IMR-90 (cell line): ENCODE measurements at regions not wholly inside any gene's neighbourhood (a gene's known extent, or its start where the extent isn't known, plus 50 kb on each side); places are given as distances from the start of the nearest gene placed in this dataset.

ENCODE experiments used
- ATAC-seq: fragments of 200-7000 bp; cut with Tn5 transposase; 2 replicates; pipeline ENCODE4 v1.9.1; 2020; ENCODE audit warnings: low read depth, mild to moderate bottlenecking, moderate library complexity
- BruUV-seq: library from RNA; stranded (reverse); fragments of 400-500 nt; replicated peaks from 2 replicates; lab custom pipeline; 2021; lab: Mats Ljungman, UMichigan
- CTCF ChIA-PET: fragments of 300-600 bp; formaldehyde crosslinking; extraction: SDS; loops from one replicate; lab custom pipeline; 2021; ENCODE audit warnings: antibody characterized with exemption; lab: Yijun Ruan, JAX
- POLR2A ChIA-PET: fragments of 300-600 bp; sonication (Branson Sonifier 250); formaldehyde crosslinking; loops from one replicate; lab custom pipeline; 2022; ENCODE audit warnings: antibody characterized with exemption; ENCODE audit not compliant: unreplicated experiment; lab: Charles Lee
- DNase-seq: peaks from one replicate; pipeline ENCODE4 v3.0.0; 2013
- H2AFZ ChIP-seq: replicated peaks from 2 replicates; pipeline ENCODE3; 2013; ENCODE audit warnings: low read length, mild to moderate bottlenecking; ENCODE audit not compliant: poor library complexity
- H2AK5ac ChIP-seq: 2 replicates; pipeline ENCODE4 v1.6.1; 2013; ENCODE audit warnings: low read depth, low read length, inconsistent platforms
- H2AK9ac ChIP-seq: replicated peaks from 2 replicates; pipeline ENCODE3; 2013; ENCODE audit warnings: mild to moderate bottlenecking, low read depth, low read length, moderate library complexity; ENCODE audit not compliant: poor library complexity
- H2BK120ac ChIP-seq: 2 replicates; pipeline ENCODE4 v1.6.1; 2013; ENCODE audit warnings: low read depth, low read length, inconsistent platforms
- H2BK15ac ChIP-seq: 3 replicates; pipeline ENCODE4 v1.6.1; 2013; ENCODE audit warnings: low read depth, low read length, inconsistent platforms
- H2BK20ac ChIP-seq: 2 replicates; pipeline ENCODE4 v1.6.1; 2013; ENCODE audit warnings: low read depth, mild to moderate bottlenecking, inconsistent platforms, low read length, moderate library complexity
- H2BK5ac ChIP-seq: 2 replicates; pipeline ENCODE4 v1.6.1; 2013; ENCODE audit warnings: mild to moderate bottlenecking, low read depth, low read length, inconsistent platforms; ENCODE audit not compliant: poor library complexity, severe bottlenecking
- H3K14ac ChIP-seq: replicated peaks from 2 replicates; pipeline ENCODE4 v1.6.1; 2013; ENCODE audit warnings: low read depth, low read length, inconsistent platforms
- H3K18ac ChIP-seq: 2 replicates; pipeline ENCODE4 v1.6.1; 2013; ENCODE audit warnings: low read depth, low read length, control low read depth
- H3K23ac ChIP-seq: 2 replicates; pipeline ENCODE4 v1.6.1; 2013; ENCODE audit warnings: low read depth, low read length, inconsistent platforms
- H3K27ac ChIP-seq: 2 replicates; pipeline ENCODE4 v1.5.1; 2013; ENCODE audit warnings: mild to moderate bottlenecking, control low read depth, low read length; ENCODE audit not compliant: insufficient read depth
- H3K27me3 ChIP-seq: 2 replicates; pipeline ENCODE4 v1.6.1; 2013; ENCODE audit warnings: low read length; ENCODE audit not compliant: control insufficient read depth, insufficient read depth
- H3K36me3 ChIP-seq: 2 replicates; pipeline ENCODE4 v1.6.1; 2013; ENCODE audit warnings: low read length, mixed read lengths; ENCODE audit not compliant: control insufficient read depth, insufficient read depth
- H3K4ac ChIP-seq: 2 replicates; pipeline ENCODE4 v1.6.1; 2013; ENCODE audit warnings: low read depth, low read length, inconsistent platforms
- H3K4me1 ChIP-seq: 2 replicates; pipeline ENCODE4 v1.6.1; 2013; ENCODE audit warnings: low read length, mixed read lengths; ENCODE audit not compliant: control insufficient read depth, insufficient read depth
- H3K4me2 ChIP-seq: 2 replicates; pipeline ENCODE4 v1.6.1; 2013; ENCODE audit warnings: low read depth, mild to moderate bottlenecking, control low read depth, low read length, moderate library complexity
- H3K4me3 ChIP-seq: 2 replicates; pipeline ENCODE4 v1.5.1; 2013; ENCODE audit warnings: low read depth, mild to moderate bottlenecking, control low read depth, low read length, moderate library complexity; ENCODE audit not compliant: insufficient read depth
- H3K56ac ChIP-seq: 2 replicates; pipeline ENCODE4 v1.6.1; 2013; ENCODE audit warnings: low read length, inconsistent platforms; ENCODE audit not compliant: insufficient read depth; ENCODE audit errors: extremely low read depth
- H3K79me1 ChIP-seq, 2 experiments: 2 replicates each; pipeline ENCODE4 v1.6.1; 2013; ENCODE audit warnings: low read length in 2 of 2, inconsistent platforms in 1 of 2, low read depth in 1 of 2
- H3K9ac ChIP-seq: 2 replicates; pipeline ENCODE4 v1.6.1; 2013; ENCODE audit warnings: low read depth, low read length, control low read depth
- H3K9me1 ChIP-seq: 2 replicates; pipeline ENCODE4 v1.6.1; 2013; ENCODE audit warnings: low read length, inconsistent platforms; ENCODE audit not compliant: insufficient read depth
- H3K9me3 ChIP-seq: 2 replicates; pipeline ENCODE4 v1.6.1; 2013; ENCODE audit warnings: low read length; ENCODE audit not compliant: control insufficient read depth, insufficient read depth
- H4K20me1 ChIP-seq: 2 replicates; pipeline ENCODE4 v1.6.1; 2013; ENCODE audit warnings: low read length, inconsistent platforms; ENCODE audit not compliant: insufficient read depth
- H4K5ac ChIP-seq: 2 replicates; pipeline ENCODE4 v1.6.1; 2013; ENCODE audit warnings: mild to moderate bottlenecking, low read depth, low read length, control low read depth
- H4K8ac ChIP-seq, 2 experiments: 2 replicates each; pipeline ENCODE4 v1.6.1; 2013; ENCODE audit warnings: low read depth in 2 of 2, low read length in 2 of 2, control low read depth in 1 of 2, inconsistent platforms in 1 of 2
- H4K91ac ChIP-seq: 2 replicates; pipeline ENCODE4 v1.6.1; 2013; ENCODE audit warnings: low read depth, low read length, inconsistent platforms; ENCODE audit not compliant: insufficient read depth
- BHLHE40 ChIP-seq: fragments of 150-350 bp; IDR thresholded peaks from 2 replicates; pipeline ENCODE4 v1.6.1; 2016; ENCODE audit warnings: mild to moderate bottlenecking, low read depth, low read length
- CEBPB ChIP-seq: IDR thresholded peaks from 2 replicates; pipeline ENCODE4 v1.6.1; 2012; ENCODE audit warnings: low read depth, low read length, improper control_type of control experiment
- CHD1 ChIP-seq: IDR thresholded peaks from 2 replicates; pipeline ENCODE4 v1.6.1; 2012; ENCODE audit warnings: low read depth, low read length, improper control_type of control experiment
- CTCF ChIP-seq: conservative IDR thresholded peaks from 2 replicates; pipeline ENCODE4 v1.5.1; 2012; ENCODE audit warnings: mild to moderate bottlenecking, low read depth, low read length, improper control_type of control experiment
- MAFK ChIP-seq: IDR thresholded peaks from 2 replicates; pipeline ENCODE4 v1.6.1; 2012; ENCODE audit warnings: low read depth, low read length, improper control_type of control experiment
- MAZ ChIP-seq: IDR thresholded peaks from 2 replicates; pipeline ENCODE4 v1.6.1; 2012; ENCODE audit warnings: low read depth, mild to moderate bottlenecking, low read length, improper control_type of control experiment, moderate library complexity, borderline replicate concordance
- MXI1 ChIP-seq: IDR thresholded peaks from 2 replicates; pipeline ENCODE4 v1.6.1; 2012; ENCODE audit warnings: low read depth, mild to moderate bottlenecking, low read length, moderate library complexity, borderline replicate concordance
- NFE2L2 ChIP-seq: fragments of 150-350 bp; IDR thresholded peaks from 2 replicates; pipeline ENCODE4 v1.6.1; 2016; ENCODE audit warnings: low read depth, mild to moderate bottlenecking, low read length
- POLR2A ChIP-seq: IDR thresholded peaks from 2 replicates; pipeline ENCODE4 v1.6.1; 2012; ENCODE audit warnings: mild to moderate bottlenecking, low read depth, low read length
- RCOR1 ChIP-seq: IDR thresholded peaks from 2 replicates; pipeline ENCODE4 v1.6.1; 2012; ENCODE audit warnings: mild to moderate bottlenecking, low read length, improper control_type of control experiment; ENCODE audit not compliant: insufficient replicate concordance
- RFX5 ChIP-seq: IDR thresholded peaks from 2 replicates; pipeline ENCODE4 v1.8.0; 2012; ENCODE audit warnings: low read depth, mild to moderate bottlenecking, low read length, moderate library complexity
- SMC3 ChIP-seq: fragments of 150-350 bp; IDR thresholded peaks from 2 replicates; pipeline ENCODE4 v1.6.1; 2016; ENCODE audit warnings: low read depth, mild to moderate bottlenecking, antibody characterized with exemption, low read length, moderate library complexity
- USF2 ChIP-seq: fragments of 150-350 bp; IDR thresholded peaks from 2 replicates; pipeline ENCODE4 v1.6.1; 2017; ENCODE audit warnings: mild to moderate bottlenecking, antibody characterized with exemption, low read length, low read depth
- dilution Hi-C: fragments of 300-500 bp; cut with HindIII; formaldehyde crosslinking; loops from one replicate; pipeline ENCODE4 v1.14.3; 2018; ENCODE audit warnings: low sequenced_read_pairs; ENCODE audit not compliant: unreplicated experiment
- in situ Hi-C: fragments of 300-500 bp; cut with MboI; formaldehyde crosslinking; loops from 3 replicates; pipeline ENCODE4 v1.14.3; 2019; ENCODE audit warnings: low sequenced_read_pairs, inconsistent platforms, mixed read lengths
- intact Hi-C: fragments of 100-400 bp; cut with micrococcal nuclease; formaldehyde crosslinking; loops from 2 replicates; pipeline ENCODE4 v1.10.0; 2022

- ChIA-PET POLR2A (interaction anchor here (0.6 kb wide), 1 partner anchor 234 kb away, joined by 3 read pairs; no protein-coding TSS in a partner anchor), CTCF (interaction anchor here (1.0 kb wide), 1 partner anchor 30 kb away, joined by 3 read pairs; no protein-coding TSS in a partner anchor)
- intact Hi-C loops (loop anchor here (5.0 kb wide), 1 partner anchor 35 kb away; no protein-coding TSS in a partner anchor), in situ Hi-C loops (no loop called here), dilution Hi-C loops (no loop called here)
- BruUV-seq = no TSS peak
- H2AK9ac ChIP-seq = no peak overlapping the region
- no peak overlapping the region for H3K4me3 ChIP-seq
- no peak overlapping the region for H4K8ac ChIP-seq
- H3K4me1 ChIP-seq = no peaks in the 10 kb centered on the region
- ATAC-seq (no peak), DNase-seq (no peak)
- H3K23ac ChIP-seq = no peak overlapping the region
- H3K56ac ChIP-seq = no peak overlapping the region
- no peak overlapping the region for H2BK20ac ChIP-seq
- H3K4ac ChIP-seq = no peak overlapping the region
- H2AFZ ChIP-seq = no peak overlapping the region
- no peaks in the 10 kb centered on the region for H3K9me3 ChIP-seq
- H3K18ac ChIP-seq = no peak overlapping the region
- no peaks in the 10 kb centered on the region for H3K36me3 ChIP-seq
- H4K5ac ChIP-seq = no peak overlapping the region
- no peak overlapping the region for H2BK15ac ChIP-seq
- no peak overlapping the region for H4K91ac ChIP-seq
- H3K14ac ChIP-seq = no peak overlapping the region
- no peak overlapping the region for H2BK120ac ChIP-seq
- H3K27me3 ChIP-seq = no peaks in the 10 kb centered on the region
- no peaks in the 10 kb centered on the region for H3K9me1 ChIP-seq
- no peak overlapping the region for H3K9ac ChIP-seq
- no peak overlapping the region for H3K4me2 ChIP-seq
- TF ChIP-seq POLR2A = no peak
- no peak for TF ChIP-seq CEBPB
- TF ChIP-seq RFX5 = no peak
- TF ChIP-seq SMC3 = no peak
- no peak for TF ChIP-seq NFE2L2
- no peak for TF ChIP-seq MAFK
- TF ChIP-seq RCOR1 = no peak
- no peak for TF ChIP-seq CHD1
- TF ChIP-seq USF2 = no peak
- no peak for TF ChIP-seq MAZ
- TF ChIP-seq MXI1 = no peak
- no peak for TF ChIP-seq BHLHE40
- no peak for TF ChIP-seq CTCF
- no peaks in the 10 kb centered on the region for H3K79me1 ChIP-seq
- H2BK5ac ChIP-seq = no peak overlapping the region
- H4K20me1 ChIP-seq = no peaks in the 10 kb centered on the region
- no peak overlapping the region for H3K27ac ChIP-seq
- H2AK5ac ChIP-seq = no peak overlapping the region
Measured at GRCh38 chr2:190127651-190128050, 65.1 kb upstream of the MSTN start.
